HEK293 (cell line): ENCODE measurements at regions not wholly inside any gene's neighbourhood (a gene's known extent, or its start where the extent isn't known, plus 50 kb on each side); places are given as distances from the start of the nearest gene placed in this dataset.

Experiments used
- CTCF ChIA-PET: fragments of 350-600 bp; formaldehyde crosslinking; extraction: SDS; loops from one replicate; lab custom pipeline; 2021; ENCODE audit warnings: antibody characterized with exemption; lab: Yijun Ruan, JAX
- POLR2A ChIA-PET: fragments of 300-600 bp; formaldehyde crosslinking; extraction: SDS; loops from one replicate; lab custom pipeline; 2020; ENCODE audit warnings: antibody characterized with exemption, inconsistent platforms; lab: Yijun Ruan, JAX
- H3K27ac ChIP-seq: fragments of 200-500 bp; sonication (Bioruptor generic); 2 replicates; pipeline ENCODE4 v1.5.1; 2014; ENCODE audit warnings: low read depth, low read length, control low read depth, inconsistent platforms; ENCODE audit errors: extremely low read depth
- H3K36me3 ChIP-seq, 2 experiments: fragments of 200-500 bp in 1 of 2; sonication (Bioruptor generic) in 1 of 2; 1 replicate in 1 of 2; 2 replicates in 1 of 2; pipeline ENCODE4 v1.5.1; 2014 to 2017; ENCODE audit warnings: inconsistent platforms in 2 of 2, low read length in 2 of 2; ENCODE audit not compliant: control insufficient read depth in 2 of 2, insufficient read depth in 1 of 2
- H3K4me1 ChIP-seq: fragments of 200-500 bp; sonication (Bioruptor generic); 2 replicates; pipeline ENCODE4 v1.5.1; 2014; ENCODE audit warnings: mild to moderate bottlenecking, low read length, inconsistent platforms; ENCODE audit not compliant: control insufficient read depth, insufficient read depth
- H3K4me3 ChIP-seq: 2 replicates; pipeline ENCODE4 v1.5.1; 2011; ENCODE audit warnings: low read depth, mild to moderate bottlenecking, control low read depth, low read length, moderate library complexity
- H3K9me3 ChIP-seq: fragments of 200-500 bp; sonication (Bioruptor generic); 2 replicates; pipeline ENCODE4 v1.5.1; 2014; ENCODE audit warnings: low read depth, low read length, inconsistent platforms; ENCODE audit not compliant: control insufficient read depth, insufficient read depth
- GLI2 ChIP-seq: fragments of 450-650 bp; formaldehyde crosslinking; IDR thresholded peaks from 2 replicates; pipeline ENCODE4; 2017; ENCODE audit warnings: missing biosample characterization, missing genetic modification characterization, low read depth, borderline replicate concordance
- GLI4 ChIP-seq: fragments of 450-650 bp; formaldehyde crosslinking; IDR thresholded peaks from 2 replicates; pipeline ENCODE4 v1.5.1; 2016; ENCODE audit warnings: missing biosample characterization, missing genetic modification characterization
- GLIS1 ChIP-seq: fragments of 450-650 bp; formaldehyde crosslinking; IDR thresholded peaks from 2 replicates; pipeline ENCODE4 v1.5.1; 2016; ENCODE audit warnings: missing biosample characterization, missing genetic modification characterization
- HOXD13 ChIP-seq: sonication (generic); formaldehyde crosslinking; IDR thresholded peaks from 2 replicates; pipeline ENCODE4 v1.8.0; 2022; ENCODE audit warnings: missing genetic modification reagents, borderline replicate concordance
- KLF10 ChIP-seq: fragments of 450-650 bp; IDR thresholded peaks from 2 replicates; pipeline ENCODE4 v1.5.1; 2018; ENCODE audit warnings: missing biosample characterization, mild to moderate bottlenecking, missing genetic modification characterization
- MEIS1 ChIP-seq: sonication (generic); formaldehyde crosslinking; IDR thresholded peaks from 2 replicates; pipeline ENCODE4 v1.8.1; 2022; ENCODE audit warnings: missing genetic modification reagents, mild to moderate bottlenecking, borderline replicate concordance
- ZBTB20 ChIP-seq: fragments of 450-650 bp; formaldehyde crosslinking; IDR thresholded peaks from 2 replicates; pipeline ENCODE4 v1.5.1; 2016; ENCODE audit warnings: missing biosample characterization, missing genetic modification characterization
- ZBTB7A ChIP-seq: fragments of 450-650 bp; formaldehyde crosslinking; IDR thresholded peaks from 2 replicates; pipeline ENCODE4 v1.5.1; 2016; ENCODE audit warnings: low read depth, missing biosample characterization, missing genetic modification characterization
- ZBTB8A ChIP-seq: fragments of 450-650 bp; formaldehyde crosslinking; IDR thresholded peaks from 2 replicates; pipeline ENCODE4 v1.5.1; 2016; ENCODE audit warnings: missing biosample characterization, missing genetic modification characterization
- ZNF157 ChIP-seq: fragments of 450-650 bp; formaldehyde crosslinking; IDR thresholded peaks from 2 replicates; pipeline ENCODE4 v1.5.1; 2016; ENCODE audit warnings: missing biosample characterization, missing genetic modification characterization
- ZNF239 ChIP-seq: fragments of 450-650 bp; formaldehyde crosslinking; IDR thresholded peaks from 2 replicates; pipeline ENCODE4 v1.5.1; 2016; ENCODE audit warnings: missing biosample characterization, missing genetic modification characterization
- ZNF433 ChIP-seq: fragments of 450-650 bp; formaldehyde crosslinking; IDR thresholded peaks from 2 replicates; pipeline ENCODE4 v1.5.1; 2016; ENCODE audit warnings: missing biosample characterization, missing genetic modification characterization, low read depth
- ZNF514 ChIP-seq: fragments of 450-650 bp; formaldehyde crosslinking; IDR thresholded peaks from 2 replicates; pipeline ENCODE4 v1.5.1; 2016; ENCODE audit warnings: missing biosample characterization, missing genetic modification characterization
- ZNF544 ChIP-seq: fragments of 450-650 bp; formaldehyde crosslinking; IDR thresholded peaks from 2 replicates; pipeline ENCODE4 v1.5.0; 2017; ENCODE audit warnings: missing biosample characterization, missing genetic modification characterization
- ZNF548 ChIP-seq: fragments of 450-650 bp; formaldehyde crosslinking; IDR thresholded peaks from 2 replicates; pipeline ENCODE4 v1.5.1; 2016; ENCODE audit warnings: missing biosample characterization, missing genetic modification characterization
- ZNF610 ChIP-seq: fragments of 450-650 bp; formaldehyde crosslinking; IDR thresholded peaks from 2 replicates; pipeline ENCODE4 v1.5.1; 2016; ENCODE audit warnings: missing biosample characterization, missing genetic modification characterization, borderline replicate concordance
- ZNF776 ChIP-seq: fragments of 450-650 bp; formaldehyde crosslinking; IDR thresholded peaks from 2 replicates; pipeline ENCODE4 v1.5.0; 2017; ENCODE audit warnings: missing biosample characterization, missing genetic modification characterization, borderline replicate concordance
- TF ChIP-seq, protein P1 (sequence below): fragments of 450-650 bp; formaldehyde crosslinking; IDR thresholded peaks from 2 replicates; pipeline ENCODE4 v1.5.1; 2016; ENCODE audit warnings: missing biosample characterization, missing genetic modification characterization, low read depth
- TF ChIP-seq, protein P2 (sequence below): fragments of 450-650 bp; formaldehyde crosslinking; optimal IDR thresholded peaks from 2 replicates; pipeline ENCODE3; 2016; ENCODE audit warnings: missing biosample characterization, mild to moderate bottlenecking, missing genetic modification characterization
- TF ChIP-seq, protein P3 (sequence below): fragments of 450-650 bp; formaldehyde crosslinking; IDR thresholded peaks from 2 replicates; pipeline ENCODE4 v1.5.1; 2017; ENCODE audit warnings: missing biosample characterization, missing genetic modification characterization
- TF ChIP-seq, protein P4 (sequence below): fragments of 450-650 bp; formaldehyde crosslinking; IDR thresholded peaks from 2 replicates; pipeline ENCODE4 v1.5.1; 2016; ENCODE audit warnings: missing biosample characterization, missing genetic modification characterization
- TF ChIP-seq, protein P5 (sequence below): fragments of 450-650 bp; formaldehyde crosslinking; IDR thresholded peaks from 2 replicates; pipeline ENCODE4 v1.5.0; 2017; ENCODE audit warnings: missing biosample characterization, missing genetic modification characterization, borderline replicate concordance

DNA sequence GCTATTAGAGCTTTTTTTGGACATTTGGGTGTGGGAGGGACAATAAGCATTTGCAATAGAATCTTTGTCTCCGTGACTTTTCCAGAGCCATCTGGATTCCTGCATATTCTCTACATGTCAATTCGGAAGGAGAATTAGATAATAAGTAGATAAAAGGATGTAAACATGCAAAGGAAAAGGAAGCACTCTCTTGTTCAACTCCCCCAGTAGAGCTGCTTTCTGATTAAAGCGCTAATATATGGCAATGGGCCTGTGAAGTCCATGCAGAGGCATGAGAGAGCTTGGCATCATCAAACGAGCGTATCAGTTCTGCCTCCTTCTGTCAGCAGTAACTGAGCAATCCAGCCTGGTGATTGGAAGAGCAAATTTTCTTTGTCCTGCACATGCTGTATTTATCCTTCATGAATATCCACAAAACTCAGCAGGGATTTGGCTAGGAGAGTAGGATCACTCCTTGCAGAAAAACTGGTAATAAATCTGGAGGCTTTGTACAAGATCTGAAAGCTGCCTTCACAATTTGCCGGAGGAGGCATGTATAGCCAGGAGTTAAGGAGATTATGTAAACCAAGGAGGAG lies 1752.9 kb downstream of the MAT2B start (continued):
- TF ChIP-seq ZBTB8A (no peak), ZNF544 (tag by site-specific recombination) (no peak), ZBTB20 (tag by site-specific recombination) (no peak), ZNF610 (no peak), MEIS1 (CRISPR knock-in tag) (no peak), GLIS1 (no peak)
- TF ChIP-seq, protein P1, sequence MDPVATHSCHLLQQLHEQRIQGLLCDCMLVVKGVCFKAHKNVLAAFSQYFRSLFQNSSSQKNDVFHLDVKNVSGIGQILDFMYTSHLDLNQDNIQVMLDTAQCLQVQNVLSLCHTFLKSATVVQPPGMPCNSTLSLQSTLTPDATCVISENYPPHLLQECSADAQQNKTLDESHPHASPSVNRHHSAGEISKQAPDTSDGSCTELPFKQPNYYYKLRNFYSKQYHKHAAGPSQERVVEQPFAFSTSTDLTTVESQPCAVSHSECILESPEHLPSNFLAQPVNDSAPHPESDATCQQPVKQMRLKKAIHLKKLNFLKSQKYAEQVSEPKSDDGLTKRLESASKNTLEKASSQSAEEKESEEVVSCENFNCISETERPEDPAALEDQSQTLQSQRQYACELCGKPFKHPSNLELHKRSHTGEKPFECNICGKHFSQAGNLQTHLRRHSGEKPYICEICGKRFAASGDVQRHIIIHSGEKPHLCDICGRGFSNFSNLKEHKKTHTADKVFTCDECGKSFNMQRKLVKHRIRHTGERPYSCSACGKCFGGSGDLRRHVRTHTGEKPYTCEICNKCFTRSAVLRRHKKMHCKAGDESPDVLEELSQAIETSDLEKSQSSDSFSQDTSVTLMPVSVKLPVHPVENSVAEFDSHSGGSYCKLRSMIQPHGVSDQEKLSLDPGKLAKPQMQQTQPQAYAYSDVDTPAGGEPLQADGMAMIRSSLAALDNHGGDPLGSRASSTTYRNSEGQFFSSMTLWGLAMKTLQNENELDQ (tag by site-specific recombination) = no peak
- TF ChIP-seq, all 188 proteins: peak for 0

DNA sequence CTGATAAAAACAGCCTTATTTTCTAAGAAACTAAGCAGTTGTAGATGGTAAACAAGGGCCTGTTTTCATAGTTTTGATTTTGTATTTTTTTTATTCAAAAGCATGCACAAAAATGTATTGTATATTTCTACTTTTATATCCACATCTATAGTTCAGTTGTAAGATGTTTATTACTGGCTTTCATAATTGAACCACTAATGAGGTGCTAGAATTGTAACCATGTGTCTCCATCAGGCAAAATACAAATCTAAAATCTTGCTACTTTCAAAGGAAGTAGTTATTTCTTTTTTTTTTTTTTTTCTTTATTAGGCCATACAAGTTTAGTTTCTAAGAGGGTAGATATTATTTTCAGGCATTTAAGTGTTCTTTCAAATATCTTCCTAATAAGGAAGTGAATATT lies 1755.0 kb downstream of the MAT2B start:
- TF ChIP-seq ZNF433 (tag by site-specific recombination) (no peak), ZNF776 (no peak), ZNF514 (tag by site-specific recombination) (no peak), GLI4 (tag by site-specific recombination) (no peak), ZNF548 (tag by site-specific recombination) (no peak), ZNF157 (tag by site-specific recombination) (no peak), ZBTB20 (tag by site-specific recombination) (no peak), HOXD13 (CRISPR knock-in tag) (no peak), ZNF239 (no peak), GLI2 (tag by site-specific recombination) (no peak), ZBTB7A (tag by site-specific recombination) (no peak), KLF10 (tag by site-specific recombination) (no peak)
- TF ChIP-seq, protein P2, sequence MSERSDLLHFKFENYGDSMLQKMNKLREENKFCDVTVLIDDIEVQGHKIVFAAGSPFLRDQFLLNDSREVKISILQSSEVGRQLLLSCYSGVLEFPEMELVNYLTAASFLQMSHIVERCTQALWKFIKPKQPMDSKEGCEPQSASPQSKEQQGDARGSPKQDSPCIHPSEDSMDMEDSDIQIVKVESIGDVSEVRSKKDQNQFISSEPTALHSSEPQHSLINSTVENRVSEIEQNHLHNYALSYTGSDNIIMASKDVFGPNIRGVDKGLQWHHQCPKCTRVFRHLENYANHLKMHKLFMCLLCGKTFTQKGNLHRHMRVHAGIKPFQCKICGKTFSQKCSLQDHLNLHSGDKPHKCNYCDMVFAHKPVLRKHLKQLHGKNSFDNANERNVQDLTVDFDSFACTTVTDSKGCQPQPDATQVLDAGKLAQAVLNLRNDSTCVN (tag by site-specific recombination) = no peak
- TF ChIP-seq, protein P3, sequence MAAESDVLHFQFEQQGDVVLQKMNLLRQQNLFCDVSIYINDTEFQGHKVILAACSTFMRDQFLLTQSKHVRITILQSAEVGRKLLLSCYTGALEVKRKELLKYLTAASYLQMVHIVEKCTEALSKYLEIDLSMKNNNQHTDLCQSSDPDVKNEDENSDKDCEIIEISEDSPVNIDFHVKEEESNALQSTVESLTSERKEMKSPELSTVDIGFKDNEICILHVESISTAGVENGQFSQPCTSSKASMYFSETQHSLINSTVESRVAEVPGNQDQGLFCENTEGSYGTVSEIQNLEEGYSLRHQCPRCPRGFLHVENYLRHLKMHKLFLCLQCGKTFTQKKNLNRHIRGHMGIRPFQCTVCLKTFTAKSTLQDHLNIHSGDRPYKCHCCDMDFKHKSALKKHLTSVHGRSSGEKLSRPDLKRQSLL (tag by site-specific recombination) = no peak
- TF ChIP-seq, protein P4, sequence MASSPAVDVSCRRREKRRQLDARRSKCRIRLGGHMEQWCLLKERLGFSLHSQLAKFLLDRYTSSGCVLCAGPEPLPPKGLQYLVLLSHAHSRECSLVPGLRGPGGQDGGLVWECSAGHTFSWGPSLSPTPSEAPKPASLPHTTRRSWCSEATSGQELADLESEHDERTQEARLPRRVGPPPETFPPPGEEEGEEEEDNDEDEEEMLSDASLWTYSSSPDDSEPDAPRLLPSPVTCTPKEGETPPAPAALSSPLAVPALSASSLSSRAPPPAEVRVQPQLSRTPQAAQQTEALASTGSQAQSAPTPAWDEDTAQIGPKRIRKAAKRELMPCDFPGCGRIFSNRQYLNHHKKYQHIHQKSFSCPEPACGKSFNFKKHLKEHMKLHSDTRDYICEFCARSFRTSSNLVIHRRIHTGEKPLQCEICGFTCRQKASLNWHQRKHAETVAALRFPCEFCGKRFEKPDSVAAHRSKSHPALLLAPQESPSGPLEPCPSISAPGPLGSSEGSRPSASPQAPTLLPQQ = no peak
- TF ChIP-seq, protein P5, sequence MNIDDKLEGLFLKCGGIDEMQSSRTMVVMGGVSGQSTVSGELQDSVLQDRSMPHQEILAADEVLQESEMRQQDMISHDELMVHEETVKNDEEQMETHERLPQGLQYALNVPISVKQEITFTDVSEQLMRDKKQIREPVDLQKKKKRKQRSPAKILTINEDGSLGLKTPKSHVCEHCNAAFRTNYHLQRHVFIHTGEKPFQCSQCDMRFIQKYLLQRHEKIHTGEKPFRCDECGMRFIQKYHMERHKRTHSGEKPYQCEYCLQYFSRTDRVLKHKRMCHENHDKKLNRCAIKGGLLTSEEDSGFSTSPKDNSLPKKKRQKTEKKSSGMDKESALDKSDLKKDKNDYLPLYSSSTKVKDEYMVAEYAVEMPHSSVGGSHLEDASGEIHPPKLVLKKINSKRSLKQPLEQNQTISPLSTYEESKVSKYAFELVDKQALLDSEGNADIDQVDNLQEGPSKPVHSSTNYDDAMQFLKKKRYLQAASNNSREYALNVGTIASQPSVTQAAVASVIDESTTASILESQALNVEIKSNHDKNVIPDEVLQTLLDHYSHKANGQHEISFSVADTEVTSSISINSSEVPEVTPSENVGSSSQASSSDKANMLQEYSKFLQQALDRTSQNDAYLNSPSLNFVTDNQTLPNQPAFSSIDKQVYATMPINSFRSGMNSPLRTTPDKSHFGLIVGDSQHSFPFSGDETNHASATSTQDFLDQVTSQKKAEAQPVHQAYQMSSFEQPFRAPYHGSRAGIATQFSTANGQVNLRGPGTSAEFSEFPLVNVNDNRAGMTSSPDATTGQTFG (tag by site-specific recombination) = no peak
- Histone ChIP-seq H3K4me1 (no peaks in the 10 kb centered on the region), H3K27ac (no peak overlapping the region), H3K4me3 (no peak overlapping the region), H3K36me3 (no peaks in the 10 kb centered on the region), H3K9me3 (no peaks in the 10 kb centered on the region)
- POLR2A ChIA-PET = no interaction called here
- CTCF ChIA-PET = interaction anchor here (0.7 kb wide), 1 partner anchor 46 kb away, joined by 5 read pairs; no protein-coding TSS in a partner anchor
